H1 (cell line): ENCODE measurements at regions not wholly inside any gene's neighbourhood (a gene's known extent, or its start where the extent isn't known, plus 50 kb on each side); places are given as distances from the start of the nearest gene placed in this dataset.

ENCODE experiments used
- CTCF ChIA-PET: fragments of 300-600 bp; sonication (Branson Sonifier 250); formaldehyde crosslinking; loops from one replicate; lab custom pipeline; 2021; ENCODE audit not compliant: partially characterized antibody; lab: Charles Lee
- POLR2A ChIA-PET: fragments of 300-600 bp; sonication (Branson Sonifier 250); formaldehyde crosslinking; loops from one replicate; lab custom pipeline; 2021; ENCODE audit warnings: inconsistent platforms; ENCODE audit not compliant: partially characterized antibody; lab: Charles Lee
- DNase-seq, 2 experiments: peaks; one replicate each; pipeline versions ENCODE4 v3.0.0 to v3.0.0-alpha.2; 2010 to 2022; ENCODE audit warnings: low spot score in 2 of 2, low read depth in 1 of 2, mixed read lengths in 1 of 2
- FAIRE-seq: peaks from 2 replicates; lab custom pipeline; 2011; peaks lifted over from hg19 to GRCh38; lab: Jason Lieb, UNC
- H2AFZ ChIP-seq: 2 replicates; pipeline ENCODE4 v1.8.1; 2012; ENCODE audit warnings: low read length, inconsistent platforms
- H2AK5ac ChIP-seq: 2 replicates; pipeline ENCODE4 v1.6.1; 2013; ENCODE audit warnings: low read depth, low read length
- H2BK120ac ChIP-seq: replicated peaks from 2 replicates; pipeline ENCODE3; 2013; ENCODE audit warnings: low read depth, low read length, inconsistent platforms
- H2BK12ac ChIP-seq: 2 replicates; pipeline ENCODE4 v1.6.1; 2013; ENCODE audit warnings: low read depth, low read length
- H2BK15ac ChIP-seq: 2 replicates; pipeline ENCODE4 v1.6.1; 2013; ENCODE audit warnings: low read length
- H2BK20ac ChIP-seq: 2 replicates; pipeline ENCODE4 v1.6.1; 2013; ENCODE audit warnings: low read length
- H2BK5ac ChIP-seq: 2 replicates; pipeline ENCODE4 v1.6.1; 2013; ENCODE audit warnings: low read depth, low read length
- H3K14ac ChIP-seq: 2 replicates; pipeline ENCODE4 v1.6.1; 2013; ENCODE audit warnings: inconsistent platforms; ENCODE audit not compliant: insufficient read length
- H3K18ac ChIP-seq: 2 replicates; pipeline ENCODE4 v1.6.1; 2013; ENCODE audit warnings: low read length; ENCODE audit errors: extremely low read depth
- H3K23ac ChIP-seq: 2 replicates; pipeline ENCODE4 v1.6.1; 2013; ENCODE audit warnings: inconsistent platforms; ENCODE audit not compliant: insufficient read length
- H3K23me2 ChIP-seq: 2 replicates; pipeline ENCODE4 v1.6.1; 2013; ENCODE audit warnings: low read depth, low read length
- H3K27ac ChIP-seq: 2 replicates; pipeline ENCODE4 v1.6.1; 2011; ENCODE audit warnings: low read depth, low read length, inconsistent platforms
- H3K27me3 ChIP-seq, 4 experiments: replicated peaks in 1 of 4; 1 replicate in 1 of 4; 2 replicates in 3 of 4; pipeline versions ENCODE4 v1.6.1 to v1.8.1; 2011 to 2013; ENCODE audit warnings: low read length in 3 of 4, mild to moderate bottlenecking in 3 of 4, inconsistent platforms in 2 of 4, mixed read lengths in 2 of 4, moderate library complexity in 1 of 4; ENCODE audit not compliant: control insufficient read depth in 3 of 4, insufficient read depth in 3 of 4; ENCODE audit errors: extremely low read depth in 1 of 4
- H3K36me3 ChIP-seq, 4 experiments: 2 replicates each; pipeline versions ENCODE4 v1.6.1 to v1.8.1; 2011 to 2013; ENCODE audit warnings: mild to moderate bottlenecking in 4 of 4, low read length in 3 of 4, moderate library complexity in 2 of 4, control low read depth in 1 of 4, inconsistent platforms in 1 of 4; ENCODE audit not compliant: insufficient read depth in 4 of 4, control insufficient read depth in 2 of 4
- H3K4ac ChIP-seq: replicated peaks from 2 replicates; pipeline ENCODE3; 2013; ENCODE audit warnings: low read length, low read depth, mixed read lengths, inconsistent platforms; ENCODE audit not compliant: insufficient read length
- H3K4me1 ChIP-seq, 4 experiments: replicated peaks in 1 of 4; 1 replicate in 1 of 4; 2 replicates in 3 of 4; pipeline versions ENCODE4 v1.6.1 to v1.8.1; 2011 to 2013; ENCODE audit warnings: low read length in 3 of 4, inconsistent platforms in 2 of 4, mixed read lengths in 1 of 4; ENCODE audit not compliant: insufficient read depth in 4 of 4, control insufficient read depth in 3 of 4
- H3K4me2 ChIP-seq, 2 experiments: 2 replicates each; pipeline versions ENCODE4 v1.6.1 to v1.8.1; 2011 to 2013; ENCODE audit warnings: low read depth in 2 of 2, low read length in 2 of 2, control low read depth in 1 of 2, inconsistent platforms in 1 of 2, mild to moderate bottlenecking in 1 of 2; ENCODE audit not compliant: insufficient read depth in 1 of 2
- H3K4me3 ChIP-seq, 4 experiments: fragments of 200-600, 300-600 bp in 1 of 4; sonication (generic), shearing (Covaris generic), sonication (Bioruptor Twin) in 1 of 4; 2 replicates each; pipeline versions ENCODE4 v1.5.1 to v1.8.1; 2011 to 2016; ENCODE audit warnings: low read length in 4 of 4, low read depth in 3 of 4, control low read depth in 2 of 4, inconsistent platforms in 2 of 4, mild to moderate bottlenecking in 2 of 4, mixed read lengths in 1 of 4, moderate library complexity in 1 of 4; ENCODE audit not compliant: insufficient read depth in 2 of 4; ENCODE audit errors: extremely low read depth in 1 of 4
- H3K56ac ChIP-seq: replicated peaks from 2 replicates; pipeline ENCODE3; 2013; ENCODE audit warnings: low read depth, mild to moderate bottlenecking, mixed read lengths, low read length, inconsistent platforms; ENCODE audit not compliant: insufficient read length
- H3K79me1 ChIP-seq: 2 replicates; pipeline ENCODE4 v1.6.1; 2013; ENCODE audit warnings: low read depth, low read length, control low read depth
- H3K79me2 ChIP-seq, 2 experiments: 2 replicates each; pipeline versions ENCODE4 v1.6.1 to v1.8.1; 2012 to 2013; ENCODE audit warnings: low read length in 2 of 2, mild to moderate bottlenecking in 2 of 2, inconsistent platforms in 1 of 2; ENCODE audit not compliant: insufficient read depth in 2 of 2, control insufficient read depth in 1 of 2
- H3K9ac ChIP-seq, 4 experiments: replicated peaks in 1 of 4; 1 replicate in 1 of 4; 2 replicates in 3 of 4; pipeline versions ENCODE4 v1.6.1 to v1.8.1; 2011 to 2013; ENCODE audit warnings: low read depth in 3 of 4, low read length in 3 of 4, control low read depth in 2 of 4, mild to moderate bottlenecking in 2 of 4, moderate library complexity in 2 of 4, inconsistent platforms in 1 of 4; ENCODE audit errors: extremely low read depth in 1 of 4
- H3K9me3 ChIP-seq, 2 experiments: 2 replicates each; pipeline versions ENCODE4 v1.6.1 to v1.8.1; 2012 to 2013; ENCODE audit warnings: mild to moderate bottlenecking in 2 of 2, moderate library complexity in 2 of 2, control low read depth in 1 of 2, inconsistent platforms in 1 of 2, low read depth in 1 of 2, low read length in 1 of 2, mixed read lengths in 1 of 2; ENCODE audit not compliant: insufficient read depth in 2 of 2
- H4K20me1 ChIP-seq, 2 experiments: replicated peaks in 1 of 2; 2 replicates each; pipeline versions ENCODE3 to v1.8.1; 2011 to 2013; ENCODE audit warnings: inconsistent platforms in 2 of 2, low read length in 2 of 2, mild to moderate bottlenecking in 1 of 2; ENCODE audit not compliant: insufficient read depth in 2 of 2, control insufficient read depth in 1 of 2
- H4K5ac ChIP-seq: 2 replicates; pipeline ENCODE4 v1.6.1; 2013; ENCODE audit warnings: low read length, low read depth, mixed read lengths, inconsistent platforms; ENCODE audit not compliant: insufficient read length
- H4K8ac ChIP-seq: 2 replicates; pipeline ENCODE4 v1.8.0; 2013; ENCODE audit warnings: mild to moderate bottlenecking, moderate library complexity, low read length, inconsistent platforms; ENCODE audit not compliant: insufficient read depth; ENCODE audit errors: extremely low read depth
- H4K91ac ChIP-seq: replicated peaks from 2 replicates; pipeline ENCODE3; 2013; ENCODE audit warnings: low read length, mixed read lengths, inconsistent platforms; ENCODE audit not compliant: insufficient read length
- GTF2F1 ChIP-seq: IDR thresholded peaks from 2 replicates; pipeline ENCODE4 v1.6.1; 2012; ENCODE audit warnings: low read depth, low read length, improper control_type of control experiment, borderline replicate concordance
- HDAC2 ChIP-seq, 2 experiments: fragments of 300-600 bp in 1 of 2; sonication (generic) in 1 of 2; IDR thresholded peaks; 2 replicates each; pipeline ENCODE4 v1.6.1; 2011 to 2012; ENCODE audit warnings: low read depth in 2 of 2, low read length in 2 of 2, mild to moderate bottlenecking in 2 of 2, moderate library complexity in 2 of 2, borderline replicate concordance in 1 of 2, inconsistent platforms in 1 of 2
- KDM1A ChIP-seq: fragments of 200-600, 300-600 bp; sonication (generic); IDR thresholded peaks from 2 replicates; pipeline ENCODE4 v1.7.1; 2016; ENCODE audit warnings: mild to moderate bottlenecking, low read length, borderline replicate concordance
- POLR2AphosphoS5 ChIP-seq: IDR thresholded peaks from 2 replicates; pipeline ENCODE4 v1.6.1; 2011; ENCODE audit warnings: low read depth, low read length
- WGBS, 2 experiments: shearing (Covaris generic) in 1 of 2; methylation state at CpG; one replicate each; pipeline versions ENCODE4 v1.1.6 to v1.1.7; 2013 to 2015; ENCODE audit warnings: low lambda C conversion rate in 2 of 2, mixed read lengths in 2 of 2, inconsistent platforms in 1 of 2, low coverage in 1 of 2, missing lambda C conversion rate in 1 of 2; ENCODE audit not compliant: insufficient replicate concordance in 2 of 2, insufficient coverage in 1 of 2, insufficient read length in 1 of 2; ENCODE audit errors: extremely low coverage in 1 of 2, missing lambda C conversion rate in 1 of 2; 5-methylcytosine and 5-hydroxymethylcytosine counted together

- Histone ChIP-seq H3K18ac (no peak overlapping the region), H4K8ac (no peak overlapping the region; the same call in 1 of the 2 replicates), H4K5ac (no peak overlapping the region), H2AFZ (no peak overlapping the region), H3K4me1 (no peaks in the 10 kb centered on the region), H3K56ac (no peak overlapping the region), H3K4me2 (no peak overlapping the region), H2BK20ac (no peak overlapping the region), H3K23ac (no peak overlapping the region), H3K27me3 (peaks cover 0 to 1% (median 0%) of the 10 kb centered on the region in 4 experiments; a peak in 1 of 7 replicates), H3K14ac (no peak overlapping the region), H3K9me3 (no peaks in the 10 kb centered on the region), H4K91ac (no peak overlapping the region), H3K79me2 (no peaks in the 10 kb centered on the region), H3K27ac (no peak overlapping the region), H3K79me1 (no peaks in the 10 kb centered on the region), H3K4ac (no peak overlapping the region), H3K23me2 (no peaks in the 10 kb centered on the region), H2BK15ac (no peak overlapping the region), H2AK5ac (no peak overlapping the region), H3K9ac (no peak overlapping the region), H4K20me1 (no peaks in the 10 kb centered on the region), H3K4me3 (no peak overlapping the region), H2BK5ac (no peak overlapping the region), H2BK12ac (no peak overlapping the region), H3K36me3 (no peaks in the 10 kb centered on the region), H2BK120ac (no peak overlapping the region)
- ChIA-PET POLR2A (no interaction called here), CTCF (no interaction called here)
- WGBS, 2 experiments = 88% methylated on average over 8 of the region's 8 CpGs; no CpG with 5 or more reads in 1 of the 2 experiments
- TF ChIP-seq GTF2F1 (no peak), POLR2AphosphoS5 (no peak), KDM1A (no peak), HDAC2 (IDR thresholded peaks at IDR 0.05; ENCODE audit: borderline replicate concordance in 1 of 2, low read depth in 2 of 2, low read length in 2 of 2) (no peak)
- DNase-seq (no peak), FAIRE-seq (no peak)
Measured at GRCh38 chr4:108256538-108256937, 87.8 kb upstream of the LEF1 start.
